CD14-positive monocyte (primary cell): ENCODE measurements at regions not wholly inside any gene's neighbourhood (a gene's known extent, or its start where the extent isn't known, plus 50 kb on each side); places are given as distances from the start of the nearest gene placed in this dataset.

Experiments
- DNase-seq, 3 donors: peaks; one replicate each; pipeline ENCODE4 v3.0.0-alpha.2; 2011 to 2022
- H2AFZ ChIP-seq: 2 replicates; pipeline ENCODE4 v1.6.0; 2012; ENCODE audit warnings: mild to moderate bottlenecking, low read depth, low read length, inconsistent platforms; ENCODE audit not compliant: insufficient read depth, poor library complexity, severe bottlenecking
- H3K27ac ChIP-seq, 2 donors: 1 replicate in 1 of 2; 2 replicates in 1 of 2; pipeline ENCODE4 v1.5.1; 2012 to 2013; ENCODE audit warnings: low read length in 2 of 2, control low read depth in 1 of 2, inconsistent platforms in 1 of 2, low read depth in 1 of 2, mild to moderate bottlenecking in 1 of 2
- H3K27me3 ChIP-seq, 2 donors: one replicate each; pipeline versions ENCODE4 v1.6.0 to v1.6.1; 2011 to 2013; ENCODE audit warnings: low read length in 2 of 2; ENCODE audit not compliant: control insufficient read depth in 2 of 2, insufficient read depth in 2 of 2
- H3K36me3 ChIP-seq, 2 donors: replicated peaks in 1 of 2; 1 replicate in 1 of 2; 2 replicates in 1 of 2; pipeline versions ENCODE4 v1.5.1 to v1.6.1; 2012 to 2013; ENCODE audit warnings: low read length in 2 of 2, control low read depth in 1 of 2, inconsistent platforms in 1 of 2, mild to moderate bottlenecking in 1 of 2; ENCODE audit not compliant: insufficient read depth in 2 of 2, control insufficient read depth in 1 of 2
- H3K4me1 ChIP-seq, 2 donors: 1 replicate in 1 of 2; 2 replicates in 1 of 2; pipeline versions ENCODE4 v1.5.1 to v1.6.1; 2012 to 2013; ENCODE audit warnings: low read length in 2 of 2, control low read depth in 1 of 2, inconsistent platforms in 1 of 2, mild to moderate bottlenecking in 1 of 2, moderate library complexity in 1 of 2; ENCODE audit not compliant: insufficient read depth in 2 of 2, control insufficient read depth in 1 of 2
- H3K4me2 ChIP-seq: replicated peaks from 2 replicates; pipeline ENCODE3; 2012; ENCODE audit warnings: low read length, moderate library complexity, mild to moderate bottlenecking; ENCODE audit not compliant: poor library complexity, severe bottlenecking; ENCODE audit errors: extremely low read depth
- H3K4me3 ChIP-seq, 3 experiments: fragments of 200-600 bp in 1 of 3; sonication (generic) in 1 of 3; replicated peaks in 1 of 3; 1 replicate in 2 of 3; 2 replicates in 1 of 3; pipeline ENCODE4 v1.5.1; 2011 to 2013; ENCODE audit warnings: low read length in 3 of 3, mild to moderate bottlenecking in 3 of 3, control low read depth in 2 of 3, low read depth in 2 of 3, inconsistent platforms in 1 of 3, moderate library complexity in 1 of 3
- H3K79me2 ChIP-seq: 2 replicates; pipeline ENCODE4 v1.6.0; 2012; ENCODE audit warnings: mild to moderate bottlenecking, control low read depth, inconsistent platforms, low read length, moderate library complexity; ENCODE audit not compliant: insufficient read depth
- H3K9ac ChIP-seq: 2 replicates; pipeline ENCODE4 v1.6.0; 2017; ENCODE audit warnings: low read length, mild to moderate bottlenecking; ENCODE audit not compliant: insufficient read depth, poor library complexity, severe bottlenecking
- H3K9me3 ChIP-seq, 2 donors: replicated peaks in 1 of 2; 1 replicate in 1 of 2; 2 replicates in 1 of 2; pipeline versions ENCODE4 v1.5.1 to v1.6.1; 2012 to 2013; ENCODE audit warnings: low read length in 2 of 2, control low read depth in 1 of 2; ENCODE audit not compliant: control insufficient read depth in 1 of 2, insufficient read depth in 1 of 2
- H4K20me1 ChIP-seq: 2 replicates; pipeline ENCODE4 v1.6.0; 2012; ENCODE audit warnings: mild to moderate bottlenecking, low read length, control low read depth, moderate library complexity; ENCODE audit not compliant: insufficient read depth
- H3K27ac Mint-ChIP-seq, 7 donors: one replicate each; pipeline ENCODE4 v1.8.0; 2020; ENCODE audit warnings: mild to moderate bottlenecking in 7 of 7, mixed read lengths in 7 of 7, moderate library complexity in 6 of 7, inconsistent platforms in 2 of 7
- H3K27me3 Mint-ChIP-seq, 3 donors: one replicate each; pipeline ENCODE4 v1.8.0; 2021 to 2022; ENCODE audit warnings: low read depth in 3 of 3, mild to moderate bottlenecking in 3 of 3, mixed read lengths in 3 of 3, moderate library complexity in 3 of 3, inconsistent platforms in 1 of 3
- H3K36me3 Mint-ChIP-seq, 2 donors: one replicate each; pipeline ENCODE4 v1.8.0; 2020; ENCODE audit warnings: mixed read lengths in 2 of 2, inconsistent platforms in 1 of 2, mild to moderate bottlenecking in 1 of 2
- H3K4me1 Mint-ChIP-seq: one replicate; pipeline ENCODE4 v1.8.0; 2020; ENCODE audit warnings: mild to moderate bottlenecking, mixed read lengths
- H3K4me3 Mint-ChIP-seq, 2 donors: one replicate each; pipeline ENCODE4 v1.8.0; 2020; ENCODE audit warnings: mild to moderate bottlenecking in 2 of 2, mixed read lengths in 2 of 2, moderate library complexity in 1 of 2
- H3K9me3 Mint-ChIP-seq, 7 donors: one replicate each; pipeline ENCODE4 v1.8.0; 2020 to 2022; ENCODE audit warnings: mixed read lengths in 7 of 7, mild to moderate bottlenecking in 6 of 7, moderate library complexity in 6 of 7, inconsistent platforms in 2 of 7
- WGBS: methylation state at CpG from one replicate; pipeline ENCODE4 v1.1.5; 2013; ENCODE audit warnings: missing lambda C conversion rate; ENCODE audit not compliant: insufficient coverage; 5-methylcytosine and 5-hydroxymethylcytosine counted together
- intact Hi-C, 2 donors: fragments of 100-400 bp; cut with micrococcal nuclease; formaldehyde crosslinking; loops; one replicate each; pipeline versions ENCODE4 v1.15.0 to v1.15.1; 2023
- TF ChIP-seq, protein P1 (sequence below): fragments of 200-600 bp; IDR thresholded peaks from one replicate; pipeline ENCODE4 v1.8.0; 2022; ENCODE audit warnings: antibody characterized with exemption, mild to moderate bottlenecking

GRCh38 chr20:51189814-51190782, 167.2 kb upstream of the KCNG1 start:
- Histone ChIP-seq H3K36me3 (no peaks in the 10 kb centered on the region), H3K27ac (no peak overlapping the region), H3K79me2 (no peaks in the 10 kb centered on the region), H3K27me3 (no peaks in the 10 kb centered on the region), H3K9ac (no peak overlapping the region), H3K4me3 (no peak overlapping the region), H3K4me2 (no peak overlapping the region), H3K9me3 (no peaks in the 10 kb centered on the region), H3K4me1 (no peaks in the 10 kb centered on the region), H4K20me1 (no peaks in the 10 kb centered on the region), H2AFZ (no peak overlapping the region)
- TF ChIP-seq, protein P1, sequence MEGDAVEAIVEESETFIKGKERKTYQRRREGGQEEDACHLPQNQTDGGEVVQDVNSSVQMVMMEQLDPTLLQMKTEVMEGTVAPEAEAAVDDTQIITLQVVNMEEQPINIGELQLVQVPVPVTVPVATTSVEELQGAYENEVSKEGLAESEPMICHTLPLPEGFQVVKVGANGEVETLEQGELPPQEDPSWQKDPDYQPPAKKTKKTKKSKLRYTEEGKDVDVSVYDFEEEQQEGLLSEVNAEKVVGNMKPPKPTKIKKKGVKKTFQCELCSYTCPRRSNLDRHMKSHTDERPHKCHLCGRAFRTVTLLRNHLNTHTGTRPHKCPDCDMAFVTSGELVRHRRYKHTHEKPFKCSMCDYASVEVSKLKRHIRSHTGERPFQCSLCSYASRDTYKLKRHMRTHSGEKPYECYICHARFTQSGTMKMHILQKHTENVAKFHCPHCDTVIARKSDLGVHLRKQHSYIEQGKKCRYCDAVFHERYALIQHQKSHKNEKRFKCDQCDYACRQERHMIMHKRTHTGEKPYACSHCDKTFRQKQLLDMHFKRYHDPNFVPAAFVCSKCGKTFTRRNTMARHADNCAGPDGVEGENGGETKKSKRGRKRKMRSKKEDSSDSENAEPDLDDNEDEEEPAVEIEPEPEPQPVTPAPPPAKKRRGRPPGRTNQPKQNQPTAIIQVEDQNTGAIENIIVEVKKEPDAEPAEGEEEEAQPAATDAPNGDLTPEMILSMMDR, result no peak
- no peaks in the 10 kb centered on the region for H3K4me1 Mint-ChIP-seq
- 87% methylated on average over 3 of the region's 12 CpGs for WGBS
- H3K27me3 Mint-ChIP-seq, result peaks cover under 1 to 7% (median 3%) of the 10 kb centered on the region in 3 donors
- no peak overlapping the region for H3K27ac Mint-ChIP-seq
- no peak for DNase-seq
- H3K9me3 Mint-ChIP-seq, result peaks cover 0 to under 1% (median 0%) of the 10 kb centered on the region in 7 donors
- intact Hi-C loops, result no loop called here
- no peak overlapping the region for H3K4me3 Mint-ChIP-seq
- H3K36me3 Mint-ChIP-seq, result no peaks in the 10 kb centered on the region

DNA sequence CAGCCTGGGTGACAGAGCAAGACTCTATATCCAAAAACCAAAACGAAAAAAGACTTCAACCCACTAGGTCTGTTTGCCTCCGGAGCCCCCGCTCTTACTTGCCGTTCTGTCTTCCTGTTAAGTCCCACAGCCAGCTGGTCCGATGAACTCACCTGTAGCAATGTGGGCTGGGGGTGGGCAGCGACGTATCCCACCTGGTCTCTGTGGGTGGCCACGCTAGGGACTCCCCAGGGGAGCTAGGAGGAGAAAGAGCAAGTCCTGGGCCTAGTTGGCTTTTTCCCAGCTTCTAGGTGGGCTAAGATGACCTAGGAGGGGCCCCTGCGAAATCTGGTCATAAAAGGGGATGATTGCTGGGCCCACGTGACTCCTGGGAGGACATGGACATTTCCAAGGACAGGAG, 166.0 kb upstream of the KCNG1 start:
- intact Hi-C loops, result no loop called here
- H2AFZ ChIP-seq, result no peak overlapping the region

More for the DNA sequence above, 166.0 kb upstream of the KCNG1 start:
- Histone ChIP-seq H3K79me2 (no peaks in the 10 kb centered on the region), H3K9ac (no peak overlapping the region), H3K27ac (no peak overlapping the region), H3K4me3 (no peak overlapping the region), H3K9me3 (no peaks in the 10 kb centered on the region), H4K20me1 (no peaks in the 10 kb centered on the region), H3K27me3 (no peaks in the 10 kb centered on the region), H3K36me3 (no peaks in the 10 kb centered on the region), H3K4me2 (no peak overlapping the region), H3K4me1 (no peaks in the 10 kb centered on the region)
- DNase-seq, result no peak
- Mint-ChIP-seq H3K27me3 (peaks cover 1 to 9% (median 2%) of the 10 kb centered on the region in 3 donors), H3K36me3 (no peaks in the 10 kb centered on the region), H3K27ac (no peak overlapping the region), H3K9me3 (no peaks in the 10 kb centered on the region), H3K4me1 (no peaks in the 10 kb centered on the region), H3K4me3 (no peak overlapping the region)
- TF ChIP-seq, protein P1, result no peak
- 82% methylated on average over 6 of the region's 10 CpGs for WGBS
